Panc1 (cell line): ENCODE measurements at regions not wholly inside any gene's neighbourhood (a gene's known extent, or its start where the extent isn't known, plus 50 kb on each side); places are given as distances from the start of the nearest gene placed in this dataset.
A peak's percentile ranks its signal among the peaks of the same experiment; 100 is the strongest.

Experiments used
- ATAC-seq: fragments of 200-7000 bp; cut with Tn5 transposase; 2 replicates; pipeline ENCODE4 v1.9.1; 2020; ENCODE audit warnings: mild to moderate bottlenecking, moderate library complexity
- BruUV-seq: library from RNA; stranded (reverse); fragments of 400-500 nt; replicated peaks from 2 replicates; lab custom pipeline; 2021; lab: Mats Ljungman, UMichigan
- CTCF ChIA-PET: fragments of 300-600 bp; sonication (Branson Sonifier 250); formaldehyde crosslinking; loops from one replicate; lab custom pipeline; 2022; ENCODE audit warnings: antibody characterized with exemption; lab: Charles Lee
- POLR2A ChIA-PET: fragments of 300-600 bp; sonication (Branson Sonifier 250); formaldehyde crosslinking; loops from one replicate; lab custom pipeline; 2022; ENCODE audit warnings: antibody characterized with exemption; lab: Charles Lee
- DNase-seq: peaks from one replicate; pipeline ENCODE4 v3.0.0-alpha.2; 2010; ENCODE audit warnings: low read depth, low spot score
- H3K27ac ChIP-seq: 2 replicates; pipeline ENCODE4 v1.5.1; 2011; ENCODE audit warnings: mild to moderate bottlenecking, low read length, inconsistent platforms
- H3K27me3 ChIP-seq: fragments of 200-500 bp; sonication (Bioruptor generic); 2 replicates; pipeline ENCODE4 v1.6.0; 2014; ENCODE audit warnings: low read length, inconsistent platforms; ENCODE audit not compliant: control insufficient read depth, insufficient read depth
- H3K36me3 ChIP-seq: fragments of 200-500 bp; sonication (Bioruptor generic); 2 replicates; pipeline ENCODE4 v1.5.1; 2014; ENCODE audit warnings: inconsistent platforms, mild to moderate bottlenecking, low read length, moderate library complexity; ENCODE audit not compliant: control insufficient read depth, insufficient read depth
- H3K4me1 ChIP-seq: 2 replicates; pipeline ENCODE4 v1.5.1; 2011; ENCODE audit warnings: inconsistent platforms, mild to moderate bottlenecking, low read length, moderate library complexity; ENCODE audit not compliant: control insufficient read depth, insufficient read depth
- H3K4me3 ChIP-seq, 2 experiments: 2 replicates each; pipeline ENCODE4 v1.5.1; 2011 to 2012; ENCODE audit warnings: low read depth in 2 of 2, low read length in 2 of 2, mild to moderate bottlenecking in 2 of 2, inconsistent platforms in 1 of 2, moderate library complexity in 1 of 2
- H3K9me3 ChIP-seq: fragments of 200-500 bp; sonication (Bioruptor generic); 2 replicates; pipeline ENCODE4 v1.5.1; 2014; ENCODE audit warnings: low read depth, mild to moderate bottlenecking, inconsistent platforms, low read length, moderate library complexity; ENCODE audit not compliant: control insufficient read depth, insufficient read depth
- POLR2AphosphoS5 ChIP-seq: IDR thresholded peaks from 2 replicates; pipeline ENCODE4 v1.6.1; 2012; ENCODE audit warnings: mild to moderate bottlenecking, low read depth, low read length, moderate library complexity
- SIN3A ChIP-seq: IDR thresholded peaks from 2 replicates; pipeline ENCODE4 v1.6.1; 2012; ENCODE audit warnings: low read depth, mild to moderate bottlenecking, low read length, moderate library complexity, borderline replicate concordance; ENCODE audit not compliant: insufficient read depth
- TCF7L2 ChIP-seq: IDR thresholded peaks from 2 replicates; pipeline ENCODE4 v1.6.1; 2011; ENCODE audit warnings: mild to moderate bottlenecking, low read depth, low read length, inconsistent platforms
- in situ Hi-C: cut with HindIII; loops from 2 replicates; pipeline ENCODE4 v1.10.0; 2016; ENCODE audit warnings: low sequenced_read_pairs, low pct_unique_long_range_greater_than_20kb
- intact Hi-C: fragments of 100-400 bp; cut with micrococcal nuclease; formaldehyde crosslinking; loops from one replicate; pipeline ENCODE4 v1.10.0; 2022; ENCODE audit not compliant: unreplicated experiment
- TF ChIP-seq, protein P1 (sequence below): fragments of 450-650 bp; IDR thresholded peaks from 2 replicates; pipeline ENCODE4 v1.5.1; 2017; ENCODE audit warnings: mild to moderate bottlenecking
- TF ChIP-seq, protein P2 (sequence below), 2 experiments: IDR thresholded peaks; 2 replicates each; pipeline ENCODE4 v1.6.1; 2011 to 2012; ENCODE audit warnings: low read depth in 2 of 2, control low read depth in 1 of 2, low read length in 1 of 2, mild to moderate bottlenecking in 1 of 2, moderate library complexity in 1 of 2; ENCODE audit not compliant: insufficient read depth in 1 of 2

DNA sequence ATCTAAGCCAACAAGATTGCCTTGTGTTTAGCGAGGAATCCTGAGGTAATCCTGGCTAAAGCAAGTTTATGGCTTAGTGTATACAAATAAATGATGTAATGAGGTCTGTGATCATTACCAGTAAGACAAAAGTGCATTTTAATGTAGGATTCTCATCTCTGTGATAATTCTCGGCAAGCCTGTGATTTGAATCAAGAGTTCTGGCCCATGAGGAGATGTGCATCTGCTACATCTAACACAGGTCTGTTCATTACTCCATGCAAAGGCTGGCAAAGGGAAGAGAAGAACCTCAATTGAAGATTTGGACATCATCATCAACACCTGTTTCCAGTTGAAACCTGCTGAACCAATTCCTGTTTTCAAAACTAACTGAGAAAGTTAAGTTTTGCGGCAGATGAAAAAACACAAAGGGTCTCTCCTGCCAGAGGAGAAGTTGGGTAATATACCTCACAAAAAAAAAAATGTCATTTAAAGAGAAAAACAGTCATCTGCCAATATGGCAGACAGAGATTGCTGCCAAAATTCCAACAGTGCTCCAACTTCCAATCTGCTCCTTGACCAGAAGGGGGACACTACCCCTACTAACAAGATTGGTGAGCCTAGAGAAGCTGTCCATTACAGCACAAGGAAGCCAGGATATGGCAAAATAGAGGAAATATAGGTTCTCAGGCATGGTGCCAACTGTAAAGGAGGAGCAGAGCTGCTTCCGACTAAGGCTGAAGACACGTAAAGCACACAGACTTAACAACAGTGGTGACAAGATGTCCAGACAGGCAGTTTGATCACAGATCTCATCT, 453.7 kb downstream of the TTLL7 start:
- Histone ChIP-seq H3K4me1 (no peaks in the 10 kb centered on the region), H3K9me3 (no peaks in the 10 kb centered on the region; the same call in 1 of the 2 replicates), H3K4me3 (no peak overlapping the region), H3K36me3 (no peaks in the 10 kb centered on the region), H3K27ac (no peak overlapping the region), H3K27me3 (no peaks in the 10 kb centered on the region)
- in situ Hi-C loops, result no loop called here
- no peak for ATAC-seq
- ChIA-PET POLR2A (no interaction called here), CTCF (no interaction called here)
- intact Hi-C loops, result no loop called here
- TF ChIP-seq, protein P1, sequence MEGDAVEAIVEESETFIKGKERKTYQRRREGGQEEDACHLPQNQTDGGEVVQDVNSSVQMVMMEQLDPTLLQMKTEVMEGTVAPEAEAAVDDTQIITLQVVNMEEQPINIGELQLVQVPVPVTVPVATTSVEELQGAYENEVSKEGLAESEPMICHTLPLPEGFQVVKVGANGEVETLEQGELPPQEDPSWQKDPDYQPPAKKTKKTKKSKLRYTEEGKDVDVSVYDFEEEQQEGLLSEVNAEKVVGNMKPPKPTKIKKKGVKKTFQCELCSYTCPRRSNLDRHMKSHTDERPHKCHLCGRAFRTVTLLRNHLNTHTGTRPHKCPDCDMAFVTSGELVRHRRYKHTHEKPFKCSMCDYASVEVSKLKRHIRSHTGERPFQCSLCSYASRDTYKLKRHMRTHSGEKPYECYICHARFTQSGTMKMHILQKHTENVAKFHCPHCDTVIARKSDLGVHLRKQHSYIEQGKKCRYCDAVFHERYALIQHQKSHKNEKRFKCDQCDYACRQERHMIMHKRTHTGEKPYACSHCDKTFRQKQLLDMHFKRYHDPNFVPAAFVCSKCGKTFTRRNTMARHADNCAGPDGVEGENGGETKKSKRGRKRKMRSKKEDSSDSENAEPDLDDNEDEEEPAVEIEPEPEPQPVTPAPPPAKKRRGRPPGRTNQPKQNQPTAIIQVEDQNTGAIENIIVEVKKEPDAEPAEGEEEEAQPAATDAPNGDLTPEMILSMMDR, result peak; percentile 35
- TF ChIP-seq POLR2AphosphoS5 (no peak), TCF7L2 (no peak), SIN3A (no peak)
- TF ChIP-seq, protein P2, sequence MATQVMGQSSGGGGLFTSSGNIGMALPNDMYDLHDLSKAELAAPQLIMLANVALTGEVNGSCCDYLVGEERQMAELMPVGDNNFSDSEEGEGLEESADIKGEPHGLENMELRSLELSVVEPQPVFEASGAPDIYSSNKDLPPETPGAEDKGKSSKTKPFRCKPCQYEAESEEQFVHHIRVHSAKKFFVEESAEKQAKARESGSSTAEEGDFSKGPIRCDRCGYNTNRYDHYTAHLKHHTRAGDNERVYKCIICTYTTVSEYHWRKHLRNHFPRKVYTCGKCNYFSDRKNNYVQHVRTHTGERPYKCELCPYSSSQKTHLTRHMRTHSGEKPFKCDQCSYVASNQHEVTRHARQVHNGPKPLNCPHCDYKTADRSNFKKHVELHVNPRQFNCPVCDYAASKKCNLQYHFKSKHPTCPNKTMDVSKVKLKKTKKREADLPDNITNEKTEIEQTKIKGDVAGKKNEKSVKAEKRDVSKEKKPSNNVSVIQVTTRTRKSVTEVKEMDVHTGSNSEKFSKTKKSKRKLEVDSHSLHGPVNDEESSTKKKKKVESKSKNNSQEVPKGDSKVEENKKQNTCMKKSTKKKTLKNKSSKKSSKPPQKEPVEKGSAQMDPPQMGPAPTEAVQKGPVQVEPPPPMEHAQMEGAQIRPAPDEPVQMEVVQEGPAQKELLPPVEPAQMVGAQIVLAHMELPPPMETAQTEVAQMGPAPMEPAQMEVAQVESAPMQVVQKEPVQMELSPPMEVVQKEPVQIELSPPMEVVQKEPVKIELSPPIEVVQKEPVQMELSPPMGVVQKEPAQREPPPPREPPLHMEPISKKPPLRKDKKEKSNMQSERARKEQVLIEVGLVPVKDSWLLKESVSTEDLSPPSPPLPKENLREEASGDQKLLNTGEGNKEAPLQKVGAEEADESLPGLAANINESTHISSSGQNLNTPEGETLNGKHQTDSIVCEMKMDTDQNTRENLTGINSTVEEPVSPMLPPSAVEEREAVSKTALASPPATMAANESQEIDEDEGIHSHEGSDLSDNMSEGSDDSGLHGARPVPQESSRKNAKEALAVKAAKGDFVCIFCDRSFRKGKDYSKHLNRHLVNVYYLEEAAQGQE (IDR thresholded peaks at IDR 0.05; ENCODE audit: insufficient read depth in 1 of 2, low read depth in 2 of 2, low read length in 1 of 2), result no peak
- no peak for DNase-seq
- no TSS peak for BruUV-seq

DNA sequence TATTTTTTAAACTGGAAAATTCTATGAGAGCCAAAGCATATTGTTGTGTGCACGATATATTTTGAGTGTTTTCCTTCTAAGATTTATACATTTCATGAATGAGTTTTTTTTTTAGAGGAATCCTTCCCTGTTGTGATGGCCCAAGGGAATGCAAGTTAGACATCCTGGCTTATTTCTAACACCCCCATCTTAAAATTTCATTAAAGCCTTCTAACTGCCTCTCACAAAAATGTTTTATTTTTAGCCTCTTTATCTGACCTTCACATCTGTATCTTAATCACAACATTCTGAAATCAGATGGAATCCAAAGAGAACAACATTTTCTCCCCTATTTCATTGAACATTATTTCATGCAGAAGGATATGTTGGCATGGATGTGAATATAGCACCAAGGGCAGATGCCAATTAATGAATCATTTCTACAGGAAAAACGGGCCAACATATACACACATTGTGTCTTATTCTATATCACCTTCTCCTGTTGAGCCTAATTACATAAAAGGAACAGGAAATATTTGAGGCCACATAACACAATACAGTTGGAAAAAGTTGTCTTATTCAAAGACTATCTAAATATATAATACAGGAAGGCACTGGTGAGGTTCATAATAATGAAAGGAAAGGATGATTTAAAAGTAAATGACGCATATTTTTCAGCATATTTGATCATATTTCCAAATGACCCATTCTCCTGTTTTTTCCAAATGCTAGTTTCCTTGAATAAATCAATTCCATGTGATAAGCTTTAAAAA, 455.5 kb downstream of the TTLL7 start:
- H3K27ac ChIP-seq, result no peak overlapping the region
- H3K36me3 ChIP-seq, result no peaks in the 10 kb centered on the region
- ChIA-PET POLR2A (no interaction called here), CTCF (interaction anchor here (0.6 kb wide), 1 partner anchor 17 kb away, joined by 3 read pairs; no protein-coding TSS in a partner anchor)
- ATAC-seq (no peak), DNase-seq (no peak)
- BruUV-seq, result no TSS peak
- TF ChIP-seq, protein P2 (IDR thresholded peaks at IDR 0.05; ENCODE audit: insufficient read depth in 1 of 2, low read depth in 2 of 2, low read length in 1 of 2), result no peak
- TF ChIP-seq, protein P1, result no peak
- TF ChIP-seq TCF7L2 (no peak), POLR2AphosphoS5 (no peak), SIN3A (no peak)
- no peaks in the 10 kb centered on the region for H3K4me1 ChIP-seq
- H3K27me3 ChIP-seq, result no peaks in the 10 kb centered on the region
- intact Hi-C loops (no loop called here), in situ Hi-C loops (no loop called here)
- no peaks in the 10 kb centered on the region; the same call in 1 of the 2 replicates for H3K9me3 ChIP-seq
- H3K4me3 ChIP-seq, result no peak overlapping the region
